GM21723 (cell line): ENCODE measurements at regions not wholly inside any gene's neighbourhood (a gene's known extent, or its start where the extent isn't known, plus 50 kb on each side); places are given as distances from the start of the nearest gene placed in this dataset.

Experiments
- ATAC-seq: cut with Tn5 transposase; IDR thresholded peaks from one replicate; pipeline ENCODE4 v1.9.1; 2021; ENCODE audit warnings: mild to moderate bottlenecking, moderate library complexity; ENCODE audit not compliant: unreplicated experiment

DNA sequence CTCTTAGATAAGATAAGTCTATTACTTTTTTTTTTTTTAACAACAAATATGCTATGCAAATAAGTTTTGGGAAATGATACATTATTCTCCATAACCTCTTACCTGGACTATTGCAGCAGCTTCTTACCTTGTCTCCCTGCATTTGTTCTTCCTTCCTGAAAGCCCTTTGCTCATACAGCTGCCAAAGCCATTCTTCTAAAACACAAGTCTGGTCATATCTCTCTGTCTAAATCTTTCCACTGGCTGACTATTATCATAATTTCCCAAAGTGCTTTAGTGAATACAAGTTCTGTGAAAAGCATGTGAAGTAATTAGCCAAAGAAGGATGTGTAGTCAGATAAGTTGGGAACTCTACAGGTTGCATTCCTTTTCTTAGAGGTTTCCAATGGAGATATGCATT lies 115.4 kb upstream of the CNTLN start:
- no peak for ATAC-seq

DNA sequence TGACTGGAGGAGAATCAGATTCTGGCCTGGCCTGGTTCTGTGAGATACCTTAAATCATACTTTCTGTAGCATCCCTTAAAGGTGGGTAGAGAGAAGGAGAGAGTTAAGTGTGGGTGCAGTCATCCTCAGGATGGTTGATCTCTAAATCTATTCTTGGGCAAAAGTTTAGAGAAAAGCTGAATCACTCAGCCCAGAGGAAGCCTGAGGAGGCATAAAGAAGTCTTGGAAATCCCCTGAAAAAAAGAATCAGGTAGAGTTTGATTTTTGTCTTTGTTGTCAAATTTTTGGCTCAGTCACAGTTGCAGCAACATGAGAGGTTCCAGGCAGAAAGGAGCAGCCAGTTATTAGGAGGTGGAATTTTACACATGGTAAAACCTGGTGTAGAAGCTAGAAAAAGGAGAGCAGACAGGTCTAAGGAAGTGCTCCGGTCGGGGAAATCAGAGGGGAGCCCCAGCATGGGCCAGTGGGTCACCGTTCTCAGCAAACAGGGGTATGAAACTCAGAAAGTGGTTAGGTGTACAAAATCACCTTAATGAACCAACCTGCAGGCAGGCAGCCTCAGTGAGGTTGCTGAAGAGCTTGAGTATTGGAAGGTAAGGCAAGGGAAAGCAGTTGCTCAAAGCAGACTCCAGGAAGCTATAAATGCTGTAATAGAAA lies 116.2 kb upstream of the CNTLN start:
- no peak for ATAC-seq

- ATAC-seq: no peak
Measured at GRCh38 chr9:17017931-17018491, 116.8 kb upstream of the CNTLN start.

DNA sequence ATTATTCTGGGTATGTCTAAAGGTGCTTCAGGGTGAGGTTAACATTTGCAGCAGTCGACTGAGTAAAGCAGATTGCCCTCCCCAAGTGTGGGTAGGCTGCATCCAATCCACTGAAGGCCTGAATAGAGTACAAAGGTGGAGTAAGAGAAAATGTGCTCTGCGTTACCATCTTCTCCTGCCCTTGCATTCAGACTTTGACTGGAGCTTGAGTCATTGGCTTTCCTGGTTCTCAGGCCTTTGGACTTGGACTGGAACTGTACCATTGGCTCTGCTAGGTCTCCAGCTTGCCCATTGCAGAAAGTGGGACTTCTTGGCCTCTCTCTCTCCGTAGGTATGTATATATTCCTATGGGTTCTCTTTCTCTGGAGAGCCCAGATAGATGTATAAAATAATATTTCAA lies 120.9 kb upstream of the CNTLN start:
- ATAC-seq: no peak

- ATAC-seq: no peak
Measured at GRCh38 chr9:17013010-17013409, 121.8 kb upstream of the CNTLN start.

DNA sequence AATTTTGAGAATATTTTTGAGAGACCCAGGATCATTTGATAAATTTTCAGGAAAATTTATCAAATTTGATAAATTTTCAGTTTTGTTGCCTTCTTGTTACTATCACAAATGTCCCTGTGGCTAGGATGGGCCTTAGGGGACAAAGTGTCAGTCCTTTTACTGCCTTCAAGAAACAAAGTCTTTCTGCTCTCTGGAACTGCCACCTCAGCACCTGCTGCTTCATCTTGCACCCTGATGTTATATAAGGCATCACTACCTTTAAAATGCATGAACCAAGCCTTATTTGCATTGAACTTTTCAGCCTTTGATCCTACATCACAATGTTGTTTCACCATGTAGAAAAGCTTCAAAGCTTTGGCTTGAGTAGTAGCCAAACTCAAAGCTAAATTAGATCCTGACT lies 123.0 kb upstream of the CNTLN start:
- no peak for ATAC-seq

DNA sequence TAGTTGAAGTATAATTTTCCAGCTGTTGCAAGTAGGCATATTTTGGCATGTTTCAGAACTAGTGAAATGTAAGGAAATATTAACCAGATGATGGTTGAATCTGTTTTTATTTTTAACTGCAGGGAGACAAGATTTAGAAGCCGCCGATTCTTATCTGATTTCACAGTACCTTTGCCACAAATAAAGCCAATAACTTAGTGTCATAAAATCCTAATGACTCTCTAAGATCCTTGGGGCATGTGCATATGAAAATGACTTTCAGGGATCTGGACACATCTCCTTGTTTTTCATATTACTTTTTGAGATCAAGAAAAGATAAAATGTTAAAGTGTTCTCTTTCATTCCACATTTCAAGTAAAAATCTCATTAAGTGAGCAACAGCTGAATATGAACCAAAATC lies 125.8 kb upstream of the CNTLN start:
- ATAC-seq: no peak

DNA sequence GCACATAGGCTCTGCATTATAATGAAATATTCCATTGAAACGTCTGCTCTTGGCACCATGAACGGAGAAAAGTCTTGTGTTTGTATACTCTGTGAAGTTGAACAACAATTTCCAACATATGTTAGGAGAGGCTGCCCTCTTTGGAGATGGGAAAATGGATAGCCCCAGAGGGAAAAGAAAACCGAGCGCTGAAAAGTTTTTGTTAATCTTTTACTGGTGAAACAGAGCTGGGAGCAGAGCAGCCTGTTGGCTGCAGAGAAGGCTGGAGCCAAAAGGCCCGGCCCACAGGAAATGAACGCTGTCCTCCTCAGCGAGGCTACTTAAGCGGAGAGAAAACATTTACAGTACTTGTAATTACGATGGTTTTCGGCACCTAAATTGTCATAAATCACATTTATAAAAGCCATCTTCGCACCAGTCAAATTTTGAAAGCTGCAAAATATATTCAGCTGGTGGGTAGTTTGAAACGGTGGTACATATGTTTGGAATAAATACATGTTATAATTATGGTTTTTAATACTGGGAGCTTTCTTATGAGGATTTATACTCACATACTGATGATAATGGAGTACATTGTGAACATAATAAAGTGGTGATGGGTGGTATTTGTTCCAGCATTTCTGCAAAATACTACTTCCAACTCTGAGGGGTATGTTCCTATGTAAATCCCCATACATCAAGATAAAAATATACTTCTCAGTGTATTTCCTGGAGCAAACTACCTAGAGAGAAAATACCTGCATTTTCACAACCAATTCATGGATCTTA lies 129.6 kb upstream of the CNTLN start:
- ATAC-seq: no peak

- ATAC-seq: no peak
Measured at GRCh38 chr9:17004500-17004899, 130.3 kb upstream of the CNTLN start.

DNA sequence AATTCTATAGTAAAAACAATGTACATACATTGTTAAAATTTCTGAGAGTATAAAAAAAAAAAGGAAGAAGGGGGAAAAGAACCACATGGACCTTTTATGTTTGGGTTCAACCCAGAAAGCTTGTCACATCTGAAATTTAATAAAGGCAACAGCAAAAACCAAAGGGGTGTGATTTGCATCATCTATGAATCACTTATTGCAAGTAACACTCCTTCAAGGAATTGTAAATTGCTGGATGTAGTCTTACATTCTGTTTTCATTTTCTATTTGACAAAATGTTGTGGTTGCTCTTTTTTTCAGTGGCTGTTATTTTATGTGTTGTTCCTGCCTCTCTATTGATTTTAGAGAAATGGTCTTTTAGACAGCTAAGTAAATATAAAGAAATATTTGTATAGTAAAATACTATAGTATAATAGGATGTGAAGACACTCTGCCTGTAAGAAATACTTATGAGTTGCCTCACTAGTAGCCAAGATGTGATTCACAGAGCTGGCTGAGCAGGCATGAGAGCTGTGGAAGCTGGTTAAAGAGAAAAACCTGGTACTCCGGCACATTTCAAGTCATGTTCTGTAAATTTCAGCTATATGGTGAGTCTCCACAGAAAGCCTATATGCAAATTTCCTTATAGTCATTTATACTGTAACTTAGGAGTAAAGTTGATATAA lies 131.1 kb upstream of the CNTLN start:
- ATAC-seq: no peak

DNA sequence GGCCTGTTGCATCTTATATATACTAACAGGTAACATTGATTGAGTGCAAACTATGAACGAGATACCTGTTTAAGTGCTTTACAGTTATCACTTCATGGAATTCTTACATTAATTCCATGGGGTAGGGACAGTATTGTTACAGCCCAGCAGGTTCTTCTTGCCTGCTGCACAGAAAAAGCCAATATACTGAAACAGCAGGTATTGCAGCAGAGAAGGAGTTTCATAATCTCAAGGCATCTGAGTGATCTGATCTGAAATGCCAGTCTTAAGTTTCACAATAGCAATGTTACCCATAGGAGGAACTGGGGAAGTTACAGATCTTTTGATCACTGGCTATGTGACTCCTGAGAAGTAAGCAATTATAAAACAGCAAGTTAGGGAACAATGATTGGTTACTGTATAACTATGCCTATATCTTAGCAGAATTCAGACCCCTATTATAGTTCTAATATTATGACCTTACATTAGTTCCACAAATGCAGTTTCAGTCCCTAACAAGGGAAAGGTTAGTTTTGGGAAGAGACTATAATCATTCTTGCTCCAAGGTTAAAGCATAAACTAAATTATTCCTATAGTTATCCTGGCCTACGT lies 126.5 kb upstream of the BNC2 start:
- ATAC-seq: no peak

- no peak for ATAC-seq
Measured at GRCh38 chr9:16992138-16992537, 121.7 kb upstream of the BNC2 start.

DNA sequence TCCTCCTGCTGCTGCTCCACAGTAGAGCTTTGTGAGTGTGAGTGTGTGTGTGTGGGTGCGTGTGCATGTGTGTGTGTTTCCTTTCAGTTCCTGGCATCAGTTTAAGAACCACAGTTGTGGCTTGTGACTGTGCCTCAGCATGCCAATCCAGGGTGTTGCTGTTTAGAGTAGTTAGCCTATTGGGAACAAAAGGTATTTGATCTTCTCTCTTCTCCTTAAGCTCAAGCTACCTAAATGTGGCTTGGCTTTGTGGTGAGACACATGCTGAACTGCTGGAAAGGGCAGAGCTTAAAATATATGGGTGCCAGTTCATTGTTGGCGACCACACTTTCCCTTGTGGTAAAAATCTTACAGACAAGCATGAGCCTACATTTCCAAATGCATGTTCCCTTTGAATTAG lies 116.6 kb upstream of the BNC2 start:
- no peak for ATAC-seq

DNA sequence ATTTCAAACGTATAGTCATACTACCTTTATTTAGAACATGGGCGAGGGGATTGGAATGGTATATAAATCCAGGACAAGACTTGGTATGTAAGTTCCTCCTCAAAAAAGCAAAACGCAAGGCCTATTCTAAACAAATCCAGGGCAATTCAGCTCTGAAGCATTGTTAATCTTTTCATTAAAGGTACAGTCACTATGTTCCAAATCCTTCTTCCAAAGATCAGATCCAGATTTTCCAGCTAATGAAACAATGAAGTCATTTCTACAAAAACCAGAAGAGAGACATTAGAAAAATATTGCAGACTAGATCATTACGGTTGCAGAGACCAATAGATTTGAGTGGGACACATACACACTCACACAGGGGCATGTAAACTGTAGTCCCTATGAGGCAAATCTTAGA lies 116.1 kb upstream of the BNC2 start:
- ATAC-seq: no peak

- ATAC-seq: no peak
Measured at GRCh38 chr9:16985559-16986348, 115.3 kb upstream of the BNC2 start.

DNA sequence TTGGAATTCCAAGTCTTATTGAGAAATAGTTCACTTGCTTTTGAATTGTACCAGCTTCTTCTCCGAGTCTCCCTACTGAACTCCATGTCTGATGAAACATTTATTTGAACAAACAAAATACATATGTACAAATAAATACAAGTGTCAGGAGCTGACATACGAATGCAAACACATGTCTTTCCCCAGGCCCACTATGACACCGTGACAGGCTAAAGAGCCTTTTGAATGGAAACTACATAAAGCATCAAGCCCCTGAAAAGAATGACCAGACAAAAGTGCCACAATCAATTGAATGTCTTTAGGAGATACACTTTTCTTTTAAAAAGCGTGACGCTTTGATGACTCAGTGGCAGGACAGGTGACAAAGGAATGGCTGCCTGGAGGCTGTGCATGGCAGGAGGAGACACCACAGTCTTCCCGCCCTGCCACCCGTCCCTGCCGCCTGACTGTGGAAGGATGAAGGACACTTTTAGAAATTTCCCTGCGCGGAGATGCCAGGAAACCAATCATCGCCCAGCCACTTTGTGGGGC lies 112.4 kb upstream of the BNC2 start:
- ATAC-seq: no peak

DNA sequence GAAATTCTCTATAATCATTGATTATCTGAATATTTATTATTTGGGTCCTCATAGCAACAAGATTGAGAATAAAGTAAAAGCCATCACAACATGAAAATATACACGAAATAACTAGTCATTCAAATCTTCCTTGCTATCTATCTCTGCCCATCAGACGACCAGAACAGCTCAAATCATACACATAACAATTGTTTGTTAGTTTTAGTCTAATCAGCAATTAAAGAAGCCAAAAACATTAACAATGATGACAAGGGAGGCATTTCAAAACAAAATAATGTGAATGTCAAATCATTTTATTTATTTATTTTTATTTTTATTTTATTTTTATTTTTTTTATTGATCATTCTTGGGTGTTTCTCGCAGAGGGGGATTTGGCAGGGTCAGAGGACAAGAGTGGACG lies 106.0 kb upstream of the BNC2 start:
- ATAC-seq: no peak

- ATAC-seq: no peak
Measured at GRCh38 chr9:16974436-16974835, 104.0 kb upstream of the BNC2 start.

DNA sequence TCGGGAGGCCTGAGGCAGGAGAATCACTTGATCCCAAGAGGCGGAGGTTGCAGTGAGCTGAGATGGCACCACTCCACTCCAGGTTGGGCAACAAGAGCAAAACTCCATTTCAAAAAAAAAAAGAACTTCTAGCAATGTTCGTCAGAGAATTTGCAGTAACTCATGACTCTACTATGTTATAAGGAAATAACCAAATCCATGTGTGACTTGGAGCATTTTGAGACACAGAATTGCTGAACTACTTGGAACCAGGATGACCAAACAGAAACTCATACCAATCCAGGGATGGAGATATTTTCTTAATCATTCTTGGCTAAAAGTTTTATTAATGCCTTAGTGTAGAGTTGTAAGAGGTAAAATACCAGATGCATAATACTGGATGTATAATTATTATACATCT lies 99.9 kb upstream of the BNC2 start:
- ATAC-seq: no peak

DNA sequence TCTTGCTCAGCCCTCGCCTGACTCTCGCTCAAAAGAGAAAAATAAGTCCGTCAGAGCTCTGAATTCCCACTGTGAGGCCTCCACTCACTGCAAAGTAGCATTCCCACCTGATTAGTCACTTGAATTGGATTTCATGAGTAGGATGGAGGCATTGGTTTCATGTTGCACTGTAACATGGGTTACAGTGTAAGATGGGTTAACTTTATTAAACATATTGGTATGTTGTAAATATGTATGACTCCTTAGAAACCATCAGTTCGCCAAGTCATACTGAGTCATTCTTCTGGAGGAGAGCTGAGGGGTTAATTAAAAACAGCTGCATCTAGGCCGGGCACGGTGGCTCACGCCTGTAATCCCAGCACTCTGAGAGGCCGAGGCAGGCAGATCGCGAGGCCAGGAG lies 93.8 kb upstream of the BNC2 start:
- no peak for ATAC-seq

- no peak for ATAC-seq
Measured at GRCh38 chr9:16960084-16960483, 89.6 kb upstream of the BNC2 start.
